ENCODE measurements at regions not wholly inside any gene's neighbourhood (a gene's known extent, or its start where the extent isn't known, plus 50 kb on each side); places are given as distances from the start of the nearest gene placed in this dataset.

- TF ChIP-seq CTCF (IDR thresholded peaks at IDR 0.05 in 2 of 3, conservative IDR thresholded peaks at IDR 0.05 in 1 of 3; ENCODE audit: borderline replicate concordance in 1 of 3, insufficient read depth in 1 of 3, low read depth in 2 of 3, low read length in 2 of 3): no peak
- TF ChIP-seq SIN3A (IDR thresholded peaks at IDR 0.05; ENCODE audit: low read depth): no peak
- TF ChIP-seq EZH2 (IDR thresholded peaks at IDR 0.05): no peak
- TF ChIP-seq POLR2A (IDR thresholded peaks at IDR 0.05; ENCODE audit: borderline replicate concordance, extremely low read depth, insufficient read depth, insufficient read length): no peak
- no peak for TF ChIP-seq EZH2phosphoT487 (IDR thresholded peaks at IDR 0.05; ENCODE audit: borderline replicate concordance)
- TF ChIP-seq REST (IDR thresholded peaks at IDR 0.05; ENCODE audit: low read depth): no peak
- no peak for TF ChIP-seq JUND (IDR thresholded peaks at IDR 0.05)
Measured at GRCh38 chr4:179750374-179750773, 2308.1 kb upstream of the AGA start.

All from HCT116 (cell line).